HK-2 (cell line): ENCODE measurements at regions not wholly inside any gene's neighbourhood (a gene's known extent, or its start where the extent isn't known, plus 50 kb on each side); places are given as distances from the start of the nearest gene placed in this dataset.
"Not testable (repeated sequence)": the region's sequence is repeated elsewhere in the genome, so short reads cannot be mapped to it uniquely, and the experiment has no call there.

Experiments used
- DNase-seq: peaks from one replicate; pipeline ENCODE4 v3.0.0-alpha.2; 2018; ENCODE audit not compliant: unreplicated experiment

GRCh38 chr6:14995966-14996602 is 249.8 kb upstream of the JARID2 start:
- DNase-seq: no peak

GRCh38 chr6:14996892-14997291 is 249.0 kb upstream of the JARID2 start:
- no peak for DNase-seq

GRCh38 chr6:14997507-14997906 is 248.4 kb upstream of the JARID2 start:
- DNase-seq: no peak

GRCh38 chr6:14999106-14999505 is 246.8 kb upstream of the JARID2 start:
- no peak for DNase-seq

- no peak for DNase-seq
Observed at GRCh38 chr6:15001326-15001910, 244.5 kb upstream of the JARID2 start.

GRCh38 chr6:15008269-15008668 is 237.6 kb upstream of the JARID2 start:
- no peak for DNase-seq

- DNase-seq: no peak
Observed at GRCh38 chr6:15014958-15015357, 230.9 kb upstream of the JARID2 start.

- DNase-seq: no peak
Observed at GRCh38 chr6:15016813-15017212, 229.1 kb upstream of the JARID2 start.

- DNase-seq: no peak
Observed at GRCh38 chr6:15017261-15017660, 228.6 kb upstream of the JARID2 start.

- DNase-seq: no peak
Observed at GRCh38 chr6:15017803-15018202, 228.1 kb upstream of the JARID2 start.

GRCh38 chr6:15020119-15020770 is 225.6 kb upstream of the JARID2 start:
- no peak for DNase-seq

- DNase-seq: no peak
Observed at GRCh38 chr6:15021074-15021473, 224.8 kb upstream of the JARID2 start.

- DNase-seq: not testable (repeated sequence)
Observed at GRCh38 chr6:15023018-15023417, 222.9 kb upstream of the JARID2 start.

- no peak for DNase-seq
Observed at GRCh38 chr6:15023448-15023847, 222.4 kb upstream of the JARID2 start.

GRCh38 chr6:15025446-15025845 is 220.4 kb upstream of the JARID2 start:
- DNase-seq: no peak

GRCh38 chr6:15026832-15027231 is 219.0 kb upstream of the JARID2 start:
- no peak for DNase-seq

- DNase-seq: no peak
Observed at GRCh38 chr6:15027472-15027871, 218.4 kb upstream of the JARID2 start.

- no peak for DNase-seq
Observed at GRCh38 chr6:15032015-15032414, 213.9 kb upstream of the JARID2 start.

- DNase-seq: no peak
Observed at GRCh38 chr6:15033850-15034203, 212.0 kb upstream of the JARID2 start.

- DNase-seq: peak; percentile 27
Observed at GRCh38 chr6:15036690-15037245, 209.1 kb upstream of the JARID2 start.

GRCh38 chr6:15037253-15037652 is 208.6 kb upstream of the JARID2 start:
- DNase-seq: no peak

- no peak for DNase-seq
Observed at GRCh38 chr6:15038013-15038791, 207.7 kb upstream of the JARID2 start.
